ENCODE measurements at regions not wholly inside any gene's neighbourhood (a gene's known extent, or its start where the extent isn't known, plus 50 kb on each side); places are given as distances from the start of the nearest gene placed in this dataset.
A peak's percentile ranks its signal among the peaks of the same experiment; 100 is the strongest.
"Not testable (repeated sequence)": the region's sequence is repeated elsewhere in the genome, so short reads cannot be mapped to it uniquely, and the experiment has no call there.

- Mint-ChIP-seq H3K27ac (no peak overlapping the region), H3K4me1 (peaks cover 0 to 8% (median 3%) of the 10 kb centered on the region in 4 donors), H3K27me3 (peaks cover 28% of the 10 kb centered on the region), H3K9me3 (peaks cover 0 to 2% (median 0%) of the 10 kb centered on the region in 7 donors), H3K4me3 (no peak overlapping the region), H3K36me3 (no peaks in the 10 kb centered on the region)
- Histone ChIP-seq H3K36me3 (ENCODE audit: control insufficient read depth, insufficient read depth, low read length) (no peaks in the 10 kb centered on the region), H3K27ac (ENCODE audit: insufficient read depth, low read length, poor library complexity, severe bottlenecking) (no peak overlapping the region), H3K9me3 (ENCODE audit: control insufficient read depth in 2 of 2, low read length in 2 of 2) (no peaks in the 10 kb centered on the region), H3K27me3 (ENCODE audit: control insufficient read depth, insufficient read depth, low read length) (no peaks in the 10 kb centered on the region), H3K4me1 (ENCODE audit: control insufficient read depth, insufficient read depth, low read length, poor library complexity, severe bottlenecking) (no peaks in the 10 kb centered on the region), H3K4me3 (ENCODE audit: low read depth, low read length) (no peak overlapping the region)
- DNase-seq (no peak), ATAC-seq (ENCODE audit: low read depth in 2 of 2) (no peak)
Measured at GRCh38 chr20:50446351-50447101, 63.7 kb upstream of the PTPN1 start.

- no peaks in the 10 kb centered on the region for H3K27me3 ChIP-seq (ENCODE audit: control insufficient read depth, insufficient read depth, low read length)
- Mint-ChIP-seq H3K4me1 (peaks cover 0 to 11% (median 3%) of the 10 kb centered on the region in 4 donors), H3K27ac (peak overlapping the region in 1 of 3 donors; percentile 35), H3K27me3 (peaks cover 31% of the 10 kb centered on the region), H3K4me3 (no peak overlapping the region), H3K36me3 (no peaks in the 10 kb centered on the region), H3K9me3 (peaks cover 0 to 2% (median 0%) of the 10 kb centered on the region in 7 donors)
- no peaks in the 10 kb centered on the region for H3K9me3 ChIP-seq (ENCODE audit: control insufficient read depth in 2 of 2, low read length in 2 of 2)
- ATAC-seq (ENCODE audit: low read depth in 2 of 2) (no peak), DNase-seq (no peak)
- H3K36me3 ChIP-seq (ENCODE audit: control insufficient read depth, insufficient read depth, low read length) = no peaks in the 10 kb centered on the region
- no peak overlapping the region for H3K27ac ChIP-seq (ENCODE audit: insufficient read depth, low read length, poor library complexity, severe bottlenecking)
- H3K4me3 ChIP-seq (ENCODE audit: low read depth, low read length) = no peak overlapping the region
- H3K4me1 ChIP-seq (ENCODE audit: control insufficient read depth, insufficient read depth, low read length, poor library complexity, severe bottlenecking) = no peaks in the 10 kb centered on the region
Measured at GRCh38 chr20:50447102-50447804, 62.9 kb upstream of the PTPN1 start.

- no peak for DNase-seq
- H3K4me1 Mint-ChIP-seq = peaks cover 0 to 11% (median 3%) of the 10 kb centered on the region in 4 donors
- H3K9me3 Mint-ChIP-seq = peaks cover 0 to 2% (median 0%) of the 10 kb centered on the region in 7 donors
- Histone ChIP-seq H3K36me3 (ENCODE audit: control insufficient read depth, insufficient read depth, low read length) (no peaks in the 10 kb centered on the region), H3K4me1 (ENCODE audit: control insufficient read depth, insufficient read depth, low read length, poor library complexity, severe bottlenecking) (no peaks in the 10 kb centered on the region), H3K27me3 (ENCODE audit: control insufficient read depth, insufficient read depth, low read length) (no peaks in the 10 kb centered on the region), H3K4me3 (ENCODE audit: low read depth, low read length) (no peak overlapping the region), H3K27ac (ENCODE audit: insufficient read depth, low read length, poor library complexity, severe bottlenecking) (no peak overlapping the region), H3K9me3 (ENCODE audit: control insufficient read depth in 2 of 2, low read length in 2 of 2) (no peaks in the 10 kb centered on the region)
- H3K4me3 Mint-ChIP-seq = no peak overlapping the region
- no peaks in the 10 kb centered on the region for H3K36me3 Mint-ChIP-seq
- no peak overlapping the region for H3K27ac Mint-ChIP-seq
- H3K27me3 Mint-ChIP-seq = peaks cover 35% of the 10 kb centered on the region
- ATAC-seq (ENCODE audit: low read depth in 2 of 2) = no peak
Measured at GRCh38 chr20:50447817-50448216, 62.4 kb upstream of the PTPN1 start.

DNA sequence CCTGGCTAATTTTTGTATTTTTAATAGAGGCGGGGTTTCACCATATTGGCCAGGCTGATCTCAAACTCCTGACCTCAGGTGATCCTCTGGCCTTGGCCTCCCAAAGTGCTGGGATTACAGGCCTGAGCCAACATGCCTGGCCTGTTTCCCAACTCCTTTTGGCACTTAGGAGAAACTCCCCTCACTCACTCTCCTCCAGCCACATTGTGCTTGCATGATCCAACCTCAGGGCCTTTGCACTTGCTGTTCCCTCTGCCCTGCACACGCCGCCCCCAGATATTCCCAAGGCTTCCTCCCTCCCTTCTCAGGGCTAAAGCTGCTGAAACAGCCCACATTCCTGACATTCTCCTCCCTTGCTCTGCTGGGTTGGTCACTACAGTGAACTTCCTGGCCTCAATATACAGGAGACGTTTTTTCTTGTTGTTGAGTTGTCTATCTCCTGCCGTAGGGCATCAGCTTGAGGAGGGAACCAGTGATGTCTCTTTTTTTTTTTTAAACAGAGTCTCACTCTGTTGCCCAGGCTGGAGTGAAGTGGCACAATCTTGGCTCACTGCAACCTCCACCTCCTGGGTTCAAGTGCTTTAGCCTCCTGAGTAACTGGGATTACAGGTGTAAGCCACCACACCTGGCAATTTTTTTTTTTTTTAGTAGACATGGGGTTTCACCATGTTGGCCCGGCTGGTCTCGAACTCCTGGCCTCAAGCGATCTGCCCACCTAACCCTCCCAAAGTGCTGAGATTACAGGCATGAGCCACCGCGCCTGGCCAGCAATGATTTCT lies 61.4 kb upstream of the PTPN1 start:
- ATAC-seq (ENCODE audit: low read depth in 2 of 2) = not testable (repeated sequence)
- H3K27me3 Mint-ChIP-seq = peaks cover 41% of the 10 kb centered on the region

DNA sequence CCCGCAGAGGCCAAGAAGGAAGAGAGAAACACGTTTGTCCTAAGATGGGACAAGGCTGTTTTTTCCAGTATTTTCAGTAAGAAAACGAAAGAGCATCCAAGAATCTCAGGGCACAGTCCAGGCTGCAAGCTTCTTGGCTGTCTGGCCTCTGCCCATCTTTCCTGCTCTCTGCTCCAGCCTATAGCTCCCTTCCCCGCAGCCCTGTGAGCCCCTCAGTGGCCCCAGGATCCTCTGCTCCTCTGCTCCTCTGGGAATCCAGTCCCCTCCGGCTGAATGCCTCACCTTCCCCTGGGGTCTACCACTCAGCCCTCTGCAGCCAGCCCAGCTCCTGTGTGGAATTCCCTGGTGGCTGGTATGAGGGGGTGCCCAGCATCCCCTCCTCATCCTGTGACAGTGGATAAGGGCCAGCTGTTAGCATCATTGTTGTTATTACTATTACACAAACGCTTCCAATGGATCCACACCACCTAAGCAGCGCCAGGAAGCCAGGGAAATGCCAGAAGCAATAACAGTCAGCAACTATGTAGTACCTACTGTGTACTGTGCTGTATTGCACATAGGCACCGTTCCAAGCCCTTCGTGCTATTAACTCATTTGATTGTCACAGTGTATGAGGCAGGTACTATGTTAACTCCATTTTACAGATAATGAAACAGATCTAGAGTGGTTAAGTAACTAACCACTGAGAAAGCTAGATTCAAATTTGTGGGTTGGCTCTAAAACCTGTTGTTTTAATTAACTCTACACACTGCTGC lies 60.3 kb upstream of the PTPN1 start:
- Histone ChIP-seq H3K27ac (ENCODE audit: insufficient read depth, low read length, poor library complexity, severe bottlenecking) (no peak overlapping the region), H3K27me3 (ENCODE audit: control insufficient read depth, insufficient read depth, low read length) (no peaks in the 10 kb centered on the region), H3K4me3 (ENCODE audit: low read depth, low read length) (no peak overlapping the region), H3K4me1 (ENCODE audit: control insufficient read depth, insufficient read depth, low read length, poor library complexity, severe bottlenecking) (no peaks in the 10 kb centered on the region), H3K9me3 (ENCODE audit: control insufficient read depth in 2 of 2, low read length in 2 of 2) (no peaks in the 10 kb centered on the region), H3K36me3 (ENCODE audit: control insufficient read depth, insufficient read depth, low read length) (no peaks in the 10 kb centered on the region)
- H3K4me3 Mint-ChIP-seq = no peak overlapping the region
- H3K27ac Mint-ChIP-seq = no peak overlapping the region
- DNase-seq (no peak), ATAC-seq (ENCODE audit: low read depth in 2 of 2) (no peak)
- peaks cover 0 to 11% (median 3%) of the 10 kb centered on the region in 4 donors for H3K4me1 Mint-ChIP-seq
- H3K36me3 Mint-ChIP-seq = no peaks in the 10 kb centered on the region
- peaks cover 0 to 2% (median 0%) of the 10 kb centered on the region in 7 donors for H3K9me3 Mint-ChIP-seq
- H3K27me3 Mint-ChIP-seq = peaks cover 44% of the 10 kb centered on the region

More for the DNA sequence above, 61.4 kb upstream of the PTPN1 start:
- H3K27ac ChIP-seq (ENCODE audit: insufficient read depth, low read length, poor library complexity, severe bottlenecking); H3K36me3 Mint-ChIP-seq; H3K4me1 ChIP-seq (ENCODE audit: control insufficient read depth, insufficient read depth, low read length, poor library complexity, severe bottlenecking); H3K27me3 ChIP-seq (ENCODE audit: control insufficient read depth, insufficient read depth, low read length); H3K36me3 ChIP-seq (ENCODE audit: control insufficient read depth, insufficient read depth, low read length); H3K9me3 Mint-ChIP-seq; DNase-seq; H3K9me3 ChIP-seq (ENCODE audit: control insufficient read depth in 2 of 2, low read length in 2 of 2); H3K27ac Mint-ChIP-seq; H3K4me3 ChIP-seq (ENCODE audit: low read depth, low read length): not testable (repeated sequence)
- Mint-ChIP-seq H3K4me1 (peaks cover 0 to 11% (median 3%) of the 10 kb centered on the region in 4 donors), H3K4me3 (peak overlapping the region in 1 of 4 donors; percentile 59)

GRCh38 chr20:50450493-50450826 lies 59.7 kb upstream of the PTPN1 start:
- no peaks in the 10 kb centered on the region for H3K4me1 ChIP-seq (ENCODE audit: control insufficient read depth, insufficient read depth, low read length, poor library complexity, severe bottlenecking)
- no peaks in the 10 kb centered on the region for H3K9me3 ChIP-seq (ENCODE audit: control insufficient read depth in 2 of 2, low read length in 2 of 2)
- H3K4me3 ChIP-seq (ENCODE audit: low read depth, low read length) = no peak overlapping the region
- Mint-ChIP-seq H3K4me1 (peaks cover 0 to 11% (median 3%) of the 10 kb centered on the region in 4 donors), H3K9me3 (peaks cover 0 to 2% (median 0%) of the 10 kb centered on the region in 7 donors), H3K36me3 (no peaks in the 10 kb centered on the region), H3K27me3 (peaks cover 50% of the 10 kb centered on the region), H3K27ac (no peak overlapping the region), H3K4me3 (no peak overlapping the region)
- H3K27me3 ChIP-seq (ENCODE audit: control insufficient read depth, insufficient read depth, low read length) = no peaks in the 10 kb centered on the region
- H3K27ac ChIP-seq (ENCODE audit: insufficient read depth, low read length, poor library complexity, severe bottlenecking) = no peak overlapping the region
- no peaks in the 10 kb centered on the region for H3K36me3 ChIP-seq (ENCODE audit: control insufficient read depth, insufficient read depth, low read length)
- ATAC-seq (ENCODE audit: low read depth in 2 of 2) = no peak
- DNase-seq = no peak

All from CD4-positive, CD25-positive, alpha-beta regulatory T cell (primary cell).